ENCODE measurements at regions not wholly inside any gene's neighbourhood (a gene's known extent, or its start where the extent isn't known, plus 50 kb on each side); places are given as distances from the start of the nearest gene placed in this dataset.

DNA sequence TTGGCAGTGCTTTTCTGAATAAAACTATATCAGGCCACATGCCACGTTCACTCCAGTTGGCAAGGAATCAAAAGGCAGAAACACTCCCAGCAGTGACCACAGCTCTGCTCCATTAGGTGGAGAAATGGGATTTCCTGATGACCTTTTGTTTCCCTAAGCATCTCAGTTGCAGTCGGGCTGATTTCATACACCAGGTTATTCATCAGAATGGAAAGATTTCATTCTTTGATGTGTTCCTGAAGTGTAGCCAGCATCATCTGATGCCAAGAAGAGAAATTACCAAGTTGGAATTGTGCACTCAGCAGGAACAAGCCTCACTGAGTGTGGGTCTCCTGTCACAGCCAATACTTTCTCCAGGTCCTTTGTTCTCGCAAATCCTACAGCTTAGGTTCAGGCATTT, 193.7 kb downstream of the SPATA18 start:
- no peak for DNase-seq (ENCODE audit: low read depth, low spot score)
- Mint-ChIP-seq H3K4me1 (peaks cover 4% of the 10 kb centered on the region), H3K4me3 (no peak overlapping the region), H3K27me3 (ENCODE audit: low read depth) (peaks cover 4% of the 10 kb centered on the region), H3K36me3 (ENCODE audit: low read depth) (no peaks in the 10 kb centered on the region), H3K9me3 (no peaks in the 10 kb centered on the region), H3K27ac (ENCODE audit: unreplicated experiment) (no peak overlapping the region)
- TF ChIP-seq, protein P1, sequence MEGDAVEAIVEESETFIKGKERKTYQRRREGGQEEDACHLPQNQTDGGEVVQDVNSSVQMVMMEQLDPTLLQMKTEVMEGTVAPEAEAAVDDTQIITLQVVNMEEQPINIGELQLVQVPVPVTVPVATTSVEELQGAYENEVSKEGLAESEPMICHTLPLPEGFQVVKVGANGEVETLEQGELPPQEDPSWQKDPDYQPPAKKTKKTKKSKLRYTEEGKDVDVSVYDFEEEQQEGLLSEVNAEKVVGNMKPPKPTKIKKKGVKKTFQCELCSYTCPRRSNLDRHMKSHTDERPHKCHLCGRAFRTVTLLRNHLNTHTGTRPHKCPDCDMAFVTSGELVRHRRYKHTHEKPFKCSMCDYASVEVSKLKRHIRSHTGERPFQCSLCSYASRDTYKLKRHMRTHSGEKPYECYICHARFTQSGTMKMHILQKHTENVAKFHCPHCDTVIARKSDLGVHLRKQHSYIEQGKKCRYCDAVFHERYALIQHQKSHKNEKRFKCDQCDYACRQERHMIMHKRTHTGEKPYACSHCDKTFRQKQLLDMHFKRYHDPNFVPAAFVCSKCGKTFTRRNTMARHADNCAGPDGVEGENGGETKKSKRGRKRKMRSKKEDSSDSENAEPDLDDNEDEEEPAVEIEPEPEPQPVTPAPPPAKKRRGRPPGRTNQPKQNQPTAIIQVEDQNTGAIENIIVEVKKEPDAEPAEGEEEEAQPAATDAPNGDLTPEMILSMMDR (conservative IDR thresholded peaks at IDR 0.05), result no peak

DNA sequence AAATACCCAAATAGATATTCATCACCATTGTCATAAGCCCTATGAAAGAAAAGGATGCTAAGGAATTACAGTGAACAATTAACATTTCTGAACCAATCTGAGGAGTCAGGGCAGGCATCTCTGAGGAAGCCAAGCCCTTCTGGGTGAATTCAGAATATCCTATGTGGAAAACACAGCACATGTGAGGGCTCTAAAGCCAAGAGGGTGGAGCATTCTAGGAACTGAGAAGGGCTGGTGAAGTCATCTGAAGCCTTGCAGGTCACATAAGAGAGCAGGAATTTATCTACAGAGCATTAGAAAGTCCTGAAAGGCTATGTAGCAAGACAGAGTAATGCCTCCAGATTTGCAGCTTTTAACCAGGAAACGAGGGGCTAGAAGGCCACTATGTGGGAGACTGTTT, 195.7 kb downstream of the SPATA18 start:
- H3K27me3 Mint-ChIP-seq (ENCODE audit: low read depth), result peaks cover 4% of the 10 kb centered on the region
- peaks cover 2% of the 10 kb centered on the region for H3K9me3 Mint-ChIP-seq
- no peaks in the 10 kb centered on the region for H3K36me3 Mint-ChIP-seq (ENCODE audit: low read depth)
- peaks cover 4% of the 10 kb centered on the region for H3K4me1 Mint-ChIP-seq
- DNase-seq (ENCODE audit: low read depth, low spot score), result no peak
- no peak overlapping the region for H3K4me3 Mint-ChIP-seq
- TF ChIP-seq, protein P1 (conservative IDR thresholded peaks at IDR 0.05), result no peak
- no peak overlapping the region for H3K27ac Mint-ChIP-seq (ENCODE audit: unreplicated experiment)

DNA sequence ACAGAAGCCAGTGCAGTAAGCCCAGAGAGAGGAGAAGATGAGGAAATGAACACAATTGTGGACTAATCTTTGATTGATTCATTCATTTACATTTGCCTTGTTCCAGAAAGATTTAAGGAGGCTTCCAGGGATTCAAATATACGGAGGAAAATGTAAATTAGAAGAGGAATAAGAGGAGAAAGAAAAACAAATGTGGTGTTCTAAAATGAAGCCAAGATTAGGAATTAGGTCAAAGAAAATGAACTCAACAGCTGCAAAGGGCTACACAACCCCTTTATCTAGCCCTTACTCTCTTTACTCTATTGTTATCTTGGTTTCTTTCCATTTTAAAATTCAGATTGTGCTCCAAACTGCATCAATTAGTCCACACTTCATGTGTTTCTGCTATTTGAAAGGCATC, 196.8 kb downstream of the SPATA18 start:
- DNase-seq (ENCODE audit: low read depth, low spot score), result no peak
- Mint-ChIP-seq H3K9me3 (peaks cover 9% of the 10 kb centered on the region), H3K27ac (ENCODE audit: unreplicated experiment) (no peak overlapping the region), H3K4me3 (no peak overlapping the region), H3K4me1 (peaks cover 4% of the 10 kb centered on the region), H3K27me3 (ENCODE audit: low read depth) (peaks cover 4% of the 10 kb centered on the region), H3K36me3 (ENCODE audit: low read depth) (no peaks in the 10 kb centered on the region)
- TF ChIP-seq, protein P1 (conservative IDR thresholded peaks at IDR 0.05), result no peak

DNA sequence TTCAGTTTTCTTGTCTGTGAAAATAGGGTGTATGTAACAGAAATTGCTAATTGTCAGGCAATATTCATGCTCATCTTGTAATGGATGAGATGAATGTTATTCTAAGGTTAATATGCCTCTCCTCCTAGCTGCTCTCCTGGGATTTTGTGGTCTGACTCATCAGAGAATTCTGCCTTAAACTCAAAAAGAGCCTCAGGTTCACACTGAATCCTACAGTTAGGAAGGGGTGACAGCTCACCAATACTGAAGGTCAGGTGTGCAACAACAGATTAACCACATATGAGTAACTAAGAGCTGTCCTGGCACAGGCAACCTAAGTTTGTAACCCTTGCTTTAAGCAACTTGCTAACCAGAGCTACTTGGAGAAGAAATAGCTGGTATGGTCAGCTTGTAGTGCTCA, 197.7 kb downstream of the SPATA18 start:
- TF ChIP-seq, protein P1 (conservative IDR thresholded peaks at IDR 0.05), result no peak
- Mint-ChIP-seq H3K27me3 (ENCODE audit: low read depth) (peaks cover 4% of the 10 kb centered on the region), H3K36me3 (ENCODE audit: low read depth) (no peaks in the 10 kb centered on the region), H3K27ac (ENCODE audit: unreplicated experiment) (no peak overlapping the region), H3K4me1 (peaks cover 4% of the 10 kb centered on the region), H3K4me3 (no peak overlapping the region), H3K9me3 (peaks cover 9% of the 10 kb centered on the region)
- DNase-seq (ENCODE audit: low read depth, low spot score), result no peak

DNA sequence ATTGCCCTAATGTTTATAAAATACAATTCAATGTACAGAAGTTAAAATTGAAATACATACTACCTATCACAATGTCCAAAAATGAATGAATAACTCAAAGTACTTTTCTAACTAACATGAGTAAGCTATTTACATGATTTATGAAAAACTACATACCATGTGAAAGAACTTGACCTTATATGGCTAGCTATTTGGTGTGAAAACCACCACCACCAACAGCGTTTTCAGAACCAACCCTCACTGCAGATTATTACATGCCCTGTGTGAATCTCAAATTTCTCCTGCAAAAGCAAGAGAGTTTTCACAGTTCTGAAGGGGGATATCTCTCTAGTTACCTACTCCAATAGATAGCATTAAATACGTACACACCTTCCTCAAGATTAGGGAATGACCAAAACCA, 198.5 kb downstream of the SPATA18 start:
- H3K9me3 Mint-ChIP-seq, result peaks cover 9% of the 10 kb centered on the region

More for the DNA sequence above, 198.5 kb downstream of the SPATA18 start:
- no peak overlapping the region for H3K27ac Mint-ChIP-seq (ENCODE audit: unreplicated experiment)
- TF ChIP-seq, protein P1 (conservative IDR thresholded peaks at IDR 0.05), result no peak
- H3K4me3 Mint-ChIP-seq, result no peak overlapping the region
- H3K36me3 Mint-ChIP-seq (ENCODE audit: low read depth), result no peaks in the 10 kb centered on the region
- peaks cover 4% of the 10 kb centered on the region for H3K4me1 Mint-ChIP-seq
- DNase-seq (ENCODE audit: low read depth, low spot score), result no peak
- H3K27me3 Mint-ChIP-seq (ENCODE audit: low read depth), result peaks cover 4% of the 10 kb centered on the region
